IPS-20b (cell line): ENCODE measurements at regions not wholly inside any gene's neighbourhood (a gene's known extent, or its start where the extent isn't known, plus 50 kb on each side); places are given as distances from the start of the nearest gene placed in this dataset.

ENCODE experiments used
- H3K27ac ChIP-seq: one replicate; pipeline ENCODE4 v1.5.1; 2013; ENCODE audit warnings: low read length
- H3K27me3 ChIP-seq: 2 replicates; pipeline ENCODE4 v1.6.1; 2013; ENCODE audit warnings: mild to moderate bottlenecking, low read length, inconsistent platforms; ENCODE audit not compliant: insufficient read depth
- H3K36me3 ChIP-seq: 2 replicates; pipeline ENCODE4 v1.6.1; 2013; ENCODE audit warnings: low read depth, mild to moderate bottlenecking, inconsistent platforms, low read length, moderate library complexity; ENCODE audit not compliant: insufficient read depth
- H3K4me1 ChIP-seq: 2 replicates; pipeline ENCODE4 v1.6.1; 2013; ENCODE audit warnings: mild to moderate bottlenecking, control low read depth, inconsistent platforms, low read length, moderate library complexity; ENCODE audit not compliant: insufficient read depth
- H3K4me3 ChIP-seq: 2 replicates; pipeline ENCODE4 v1.5.1; 2013; ENCODE audit warnings: mild to moderate bottlenecking, low read length, inconsistent platforms
- H3K9ac ChIP-seq: 2 replicates; pipeline ENCODE4 v1.6.1; 2013; ENCODE audit warnings: low read depth, mild to moderate bottlenecking, inconsistent platforms, low read length, moderate library complexity
- H3K9me3 ChIP-seq: 2 replicates; pipeline ENCODE4 v1.6.1; 2013; ENCODE audit warnings: mild to moderate bottlenecking, low read depth, low read length, inconsistent platforms; ENCODE audit not compliant: insufficient read depth

DNA sequence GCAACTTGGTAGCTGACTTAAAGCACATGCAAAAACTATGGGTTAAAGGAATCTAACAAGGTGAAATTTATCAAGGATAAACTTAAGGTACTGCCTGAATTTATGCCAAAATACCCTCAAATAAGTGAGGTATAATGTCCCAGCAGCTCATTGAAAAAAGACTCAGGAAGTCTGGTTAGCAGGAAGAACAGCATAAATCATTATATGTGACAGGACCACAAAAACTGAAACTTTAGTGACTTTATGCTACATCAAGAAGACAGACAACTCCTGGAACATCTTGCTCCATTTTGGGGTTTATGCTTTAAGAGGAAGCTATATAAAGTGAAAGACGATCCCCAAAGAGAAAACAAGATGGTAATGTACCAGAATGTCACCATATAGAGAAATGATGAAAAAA is 282.4 kb upstream of the ZNF462 start:
- no peaks in the 10 kb centered on the region for H3K9me3 ChIP-seq
- H3K27ac ChIP-seq: no peak overlapping the region
- no peaks in the 10 kb centered on the region for H3K27me3 ChIP-seq
- H3K9ac ChIP-seq: no peak overlapping the region
- H3K36me3 ChIP-seq: no peaks in the 10 kb centered on the region
- H3K4me3 ChIP-seq: no peak overlapping the region
- no peaks in the 10 kb centered on the region; the same call in 1 of the 2 replicates for H3K4me1 ChIP-seq

DNA sequence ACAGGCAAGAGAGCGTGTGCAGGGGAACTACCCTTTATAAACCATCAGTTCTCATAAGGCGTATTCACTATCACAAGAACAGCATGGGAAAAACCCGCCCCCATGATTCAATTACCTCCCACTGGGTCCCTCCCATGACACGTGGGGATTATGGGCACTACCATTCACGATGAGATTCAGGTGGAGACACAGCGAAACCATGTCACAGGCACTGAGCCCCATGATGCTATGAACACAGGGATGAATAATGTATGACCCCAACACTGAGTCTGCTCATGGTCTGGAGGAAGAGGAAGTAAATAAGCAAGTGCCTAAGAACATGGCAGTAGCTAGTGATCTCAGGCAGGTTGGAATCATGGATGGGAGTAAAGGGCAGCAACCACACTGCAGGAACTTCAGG is 281.0 kb upstream of the ZNF462 start:
- no peak overlapping the region for H3K4me3 ChIP-seq
- no peak overlapping the region for H3K9ac ChIP-seq
- no peaks in the 10 kb centered on the region; the same call in 1 of the 2 replicates for H3K4me1 ChIP-seq
- no peak overlapping the region for H3K27ac ChIP-seq
- H3K9me3 ChIP-seq: no peaks in the 10 kb centered on the region
- H3K27me3 ChIP-seq: no peaks in the 10 kb centered on the region
- no peaks in the 10 kb centered on the region for H3K36me3 ChIP-seq

DNA sequence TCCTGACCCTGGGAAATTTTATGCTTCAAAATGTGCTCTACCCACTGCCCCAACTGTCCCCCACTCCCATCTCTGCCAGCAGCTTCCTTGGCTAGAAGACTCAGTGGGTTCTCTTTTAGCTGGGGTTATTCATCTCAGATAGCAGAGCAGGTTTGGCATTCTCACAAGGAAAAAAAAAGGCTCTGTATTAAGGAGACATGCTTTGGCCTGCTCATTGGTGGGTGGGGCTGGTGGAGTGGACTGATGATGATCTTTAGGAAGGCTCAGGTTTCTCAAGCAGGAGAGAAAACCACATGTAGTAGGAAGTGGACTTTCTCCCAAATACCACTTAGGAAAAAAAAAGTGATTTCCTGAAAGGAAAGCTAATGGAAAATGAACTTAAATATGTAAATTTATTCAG is 279.2 kb upstream of the ZNF462 start:
- Histone ChIP-seq H3K27ac (no peak overlapping the region), H3K9ac (no peak overlapping the region), H3K4me3 (no peak overlapping the region), H3K27me3 (no peaks in the 10 kb centered on the region), H3K4me1 (peaks cover under 1% of the 10 kb centered on the region; the same call in 1 of the 2 replicates), H3K9me3 (no peaks in the 10 kb centered on the region), H3K36me3 (no peaks in the 10 kb centered on the region)

- H3K27me3 ChIP-seq: no peaks in the 10 kb centered on the region
- H3K4me3 ChIP-seq: no peak overlapping the region
- H3K9ac ChIP-seq: no peak overlapping the region
- H3K27ac ChIP-seq: no peak overlapping the region
- no peaks in the 10 kb centered on the region for H3K9me3 ChIP-seq
- no peaks in the 10 kb centered on the region for H3K36me3 ChIP-seq
- peaks cover 4% of the 10 kb centered on the region; the same call in 1 of the 2 replicates for H3K4me1 ChIP-seq
These were observed 275.9 kb upstream of the ZNF462 start for GRCh38 chr9:106587042-106587441.

- no peak overlapping the region for H3K4me3 ChIP-seq
- H3K9me3 ChIP-seq: no peaks in the 10 kb centered on the region
- H3K27me3 ChIP-seq: no peaks in the 10 kb centered on the region
- H3K36me3 ChIP-seq: no peaks in the 10 kb centered on the region
- no peak overlapping the region for H3K9ac ChIP-seq
- H3K4me1 ChIP-seq: peaks cover 4% of the 10 kb centered on the region; the same call in 1 of the 2 replicates
- H3K27ac ChIP-seq: no peak overlapping the region
These were observed 274.3 kb upstream of the ZNF462 start for GRCh38 chr9:106588626-106589025.

GRCh38 chr9:106590759-106591505 is 272.0 kb upstream of the ZNF462 start:
- Histone ChIP-seq H3K4me1 (peaks cover 4% of the 10 kb centered on the region; the same call in 1 of the 2 replicates), H3K4me3 (no peak overlapping the region), H3K27ac (no peak overlapping the region)

DNA sequence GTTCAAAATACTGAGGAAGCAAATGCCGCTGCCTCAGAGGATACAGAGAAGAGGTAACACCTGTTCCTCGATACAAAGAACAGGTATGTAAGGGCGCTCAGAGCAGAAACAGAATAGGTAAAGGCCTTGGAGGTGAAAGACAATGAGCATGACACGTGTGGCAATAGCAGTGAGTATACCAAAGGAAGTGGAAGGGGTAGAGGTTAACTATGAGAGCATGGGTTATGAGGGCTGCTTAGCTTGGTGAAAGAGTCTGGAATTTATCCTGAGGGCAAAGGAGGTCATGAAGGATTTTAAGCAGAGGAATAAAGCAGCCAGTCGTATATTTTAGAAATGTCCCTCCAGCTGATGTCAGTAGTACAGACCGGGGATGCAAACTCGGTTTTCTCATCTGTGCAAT is 269.8 kb upstream of the ZNF462 start:
- H3K9ac ChIP-seq: no peak overlapping the region
- H3K4me3 ChIP-seq: no peak overlapping the region
- H3K27me3 ChIP-seq: no peaks in the 10 kb centered on the region
- H3K27ac ChIP-seq: no peak overlapping the region
- no peaks in the 10 kb centered on the region for H3K9me3 ChIP-seq
- no peaks in the 10 kb centered on the region for H3K36me3 ChIP-seq
- H3K4me1 ChIP-seq: peaks cover 4% of the 10 kb centered on the region; the same call in 1 of the 2 replicates

More at GRCh38 chr9:106590759-106591505, 272.0 kb upstream of the ZNF462 start:
- Histone ChIP-seq H3K9ac (no peak overlapping the region), H3K36me3 (no peaks in the 10 kb centered on the region), H3K27me3 (no peaks in the 10 kb centered on the region), H3K9me3 (no peaks in the 10 kb centered on the region)

DNA sequence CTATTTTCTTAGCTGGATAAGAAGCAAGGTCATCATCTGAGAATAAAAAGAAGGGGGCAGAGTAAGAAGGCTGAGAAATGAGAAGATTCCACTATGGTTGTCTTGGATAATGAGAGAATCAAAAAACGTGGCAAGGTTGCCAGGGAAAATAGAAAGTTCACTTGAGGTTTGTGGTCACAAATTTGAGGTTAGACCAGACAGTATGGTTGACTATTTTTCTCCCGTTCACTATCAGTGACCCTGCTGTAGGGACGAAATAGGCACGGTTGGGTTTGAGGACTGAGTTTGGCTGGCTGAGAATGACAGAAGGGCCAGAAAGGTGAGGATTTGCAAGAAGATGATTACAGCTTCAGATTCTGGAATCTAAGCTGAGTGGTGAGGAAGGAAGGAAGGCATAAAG is 266.0 kb upstream of the ZNF462 start:
- no peak overlapping the region for H3K9ac ChIP-seq
- no peak overlapping the region for H3K4me3 ChIP-seq
- H3K4me1 ChIP-seq: no peaks in the 10 kb centered on the region
- H3K27me3 ChIP-seq: no peaks in the 10 kb centered on the region
- H3K27ac ChIP-seq: no peak overlapping the region
- H3K36me3 ChIP-seq: no peaks in the 10 kb centered on the region
- no peaks in the 10 kb centered on the region for H3K9me3 ChIP-seq

GRCh38 chr9:106600955-106601560 is 261.9 kb upstream of the ZNF462 start:
- no peaks in the 10 kb centered on the region; the same call in 1 of the 2 replicates for H3K4me1 ChIP-seq
- no peak overlapping the region for H3K27ac ChIP-seq
- H3K27me3 ChIP-seq: no peaks in the 10 kb centered on the region
- no peaks in the 10 kb centered on the region for H3K36me3 ChIP-seq
- H3K9ac ChIP-seq: no peak overlapping the region
- no peak overlapping the region for H3K4me3 ChIP-seq
- peaks cover 13% of the 10 kb centered on the region; the same call in 1 of the 2 replicates for H3K9me3 ChIP-seq

DNA sequence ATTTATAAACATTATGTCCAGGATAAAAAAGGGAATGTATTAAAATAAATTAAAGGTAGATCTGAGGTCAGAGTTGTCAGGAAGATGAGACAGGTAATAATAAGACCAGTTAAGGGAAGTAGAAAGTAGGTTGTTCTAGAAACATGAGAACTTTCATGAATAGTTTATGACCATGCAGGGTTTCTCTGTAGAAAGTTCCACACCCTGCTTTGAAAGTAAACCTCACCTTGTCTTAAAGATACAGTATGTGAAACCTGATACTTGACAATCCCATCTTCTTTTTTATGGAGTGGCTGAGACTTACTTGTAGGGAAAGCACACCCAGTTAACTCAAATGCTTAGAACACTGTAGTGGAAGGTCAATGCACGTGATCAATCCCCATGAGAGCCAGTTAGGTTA is 260.6 kb upstream of the ZNF462 start:
- Histone ChIP-seq H3K4me3 (no peak overlapping the region), H3K36me3 (no peaks in the 10 kb centered on the region), H3K9ac (no peak overlapping the region), H3K4me1 (no peaks in the 10 kb centered on the region; the same call in 1 of the 2 replicates), H3K27me3 (no peaks in the 10 kb centered on the region), H3K9me3 (peaks cover 13% of the 10 kb centered on the region; the same call in 1 of the 2 replicates), H3K27ac (no peak overlapping the region)

DNA sequence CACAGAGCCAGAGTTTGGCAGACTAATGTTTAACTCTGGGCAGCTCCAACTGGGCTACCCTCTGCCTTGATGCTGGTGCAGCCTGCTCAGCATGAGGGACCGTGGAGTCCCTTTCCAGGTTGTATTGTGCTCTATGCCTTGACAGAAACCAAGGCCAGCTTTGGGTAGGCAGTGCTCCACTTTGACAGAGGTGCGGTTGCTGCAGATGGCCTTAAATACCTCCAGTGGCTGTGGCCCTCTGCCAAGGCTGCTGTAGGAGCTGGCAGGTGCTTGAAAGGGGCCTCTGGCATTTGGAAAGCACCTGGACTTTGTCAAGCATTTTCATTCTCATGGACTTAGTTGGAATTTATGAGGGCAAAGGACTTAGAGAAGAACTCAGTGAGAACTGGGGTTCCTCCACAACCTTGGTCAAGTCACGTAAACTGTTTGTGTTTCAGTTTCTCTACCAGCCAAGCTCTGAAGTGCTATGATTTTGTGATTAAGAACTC is 249.7 kb upstream of the ZNF462 start:
- Histone ChIP-seq H3K4me3 (no peak overlapping the region), H3K4me1 (peaks cover 6% of the 10 kb centered on the region; the same call in 1 of the 2 replicates), H3K27me3 (no peaks in the 10 kb centered on the region), H3K9me3 (no peaks in the 10 kb centered on the region), H3K27ac (no peak overlapping the region), H3K9ac (no peak overlapping the region), H3K36me3 (no peaks in the 10 kb centered on the region)
